Ectodermal cell (in vitro differentiated cells): ENCODE measurements at regions not wholly inside any gene's neighbourhood (a gene's known extent, or its start where the extent isn't known, plus 50 kb on each side); places are given as distances from the start of the nearest gene placed in this dataset.

ENCODE experiments used
- H3K27ac ChIP-seq: 2 replicates; pipeline ENCODE4 v1.7.0; 2013; ENCODE audit warnings: mild to moderate bottlenecking, low read depth, low read length; ENCODE audit not compliant: insufficient read depth, poor library complexity, severe bottlenecking
- H3K27me3 ChIP-seq: 2 replicates; pipeline ENCODE4 v1.7.0; 2013; ENCODE audit warnings: mild to moderate bottlenecking, low read length; ENCODE audit not compliant: insufficient read depth, control insufficient read depth, poor library complexity, severe bottlenecking
- H3K36me3 ChIP-seq: one replicate; pipeline ENCODE4 v1.7.0; 2013; ENCODE audit warnings: low read length; ENCODE audit not compliant: control insufficient read depth, insufficient read depth
- H3K4me1 ChIP-seq: one replicate; pipeline ENCODE4 v1.7.0; 2013; ENCODE audit warnings: low read length; ENCODE audit not compliant: control insufficient read depth, insufficient read depth
- H3K4me3 ChIP-seq: 2 replicates; pipeline ENCODE4 v1.7.0; 2013; ENCODE audit warnings: low read depth, low read length, control low read depth; ENCODE audit not compliant: insufficient read depth
- H3K9me3 ChIP-seq: 2 replicates; pipeline ENCODE4 v1.7.0; 2013; ENCODE audit warnings: mild to moderate bottlenecking, low read length, moderate library complexity; ENCODE audit not compliant: control insufficient read depth
- WGBS, 2 experiments: methylation state at CpG; one replicate each; pipeline ENCODE4 v1.1.7; 2013; ENCODE audit warnings: missing lambda C conversion rate in 2 of 2; 5-methylcytosine and 5-hydroxymethylcytosine counted together

DNA sequence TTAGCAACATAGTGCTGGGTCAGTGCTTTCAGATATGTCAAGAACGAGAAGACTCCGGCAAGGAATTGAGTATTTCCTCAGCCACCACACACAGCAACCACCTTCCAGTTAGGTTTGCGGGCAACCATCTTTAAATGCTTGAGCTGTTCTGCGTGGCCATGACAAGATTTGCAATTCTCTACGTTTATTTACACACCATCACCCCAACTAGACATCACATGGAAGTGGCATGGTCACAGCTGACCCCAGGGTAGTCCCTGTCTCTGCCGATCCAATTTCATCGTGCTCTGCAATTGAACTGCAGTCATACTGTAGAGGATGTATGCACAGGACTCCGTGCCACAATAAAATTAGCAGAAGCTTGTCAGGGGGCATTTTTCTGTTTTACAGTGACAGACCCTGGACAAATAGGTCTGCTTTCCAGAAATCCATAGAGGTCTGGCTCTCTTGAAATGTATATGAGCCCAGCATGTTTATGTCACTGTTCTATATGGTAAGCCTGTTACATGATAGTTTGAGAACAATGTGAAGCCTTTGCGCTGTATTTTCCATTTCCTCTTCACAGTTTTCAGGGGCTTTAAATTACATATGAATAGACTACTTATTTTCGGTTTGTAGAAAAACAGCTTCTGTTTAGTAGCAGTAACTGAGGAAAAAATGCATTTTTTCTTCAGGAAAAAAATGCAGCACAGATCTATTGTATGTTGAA is 605.2 kb downstream of the NR4A2 start:
- H3K27ac ChIP-seq = no peak overlapping the region
- H3K9me3 ChIP-seq = no peaks in the 10 kb centered on the region
- H3K36me3 ChIP-seq = no peaks in the 10 kb centered on the region
- no peak overlapping the region for H3K4me3 ChIP-seq
- 25 to 29% methylated on average over 9 to 10 of the region's 10 CpGs for WGBS, 2 experiments
- peaks cover 3% of the 10 kb centered on the region for H3K4me1 ChIP-seq
- no peaks in the 10 kb centered on the region for H3K27me3 ChIP-seq

DNA sequence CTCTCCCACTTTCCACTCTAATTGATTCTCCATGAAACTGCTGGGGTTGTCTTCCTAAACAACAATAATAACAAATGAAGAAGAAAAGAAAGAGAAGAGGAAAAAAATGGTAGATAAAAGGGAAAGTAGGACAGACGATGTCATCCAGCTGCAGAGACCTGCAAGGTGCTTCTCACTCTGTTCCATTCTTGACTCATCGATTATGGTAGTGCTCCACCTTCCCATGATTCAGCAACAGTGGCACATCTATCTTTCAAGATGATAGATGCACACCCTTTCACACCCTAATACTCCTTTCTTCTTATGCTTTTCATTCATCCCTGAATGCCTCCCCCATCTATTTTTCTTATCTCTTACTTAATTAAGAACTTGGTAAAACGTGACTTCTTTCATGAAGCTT is 610.2 kb downstream of the NR4A2 start:
- Histone ChIP-seq H3K36me3 (no peaks in the 10 kb centered on the region), H3K27me3 (no peaks in the 10 kb centered on the region), H3K9me3 (no peaks in the 10 kb centered on the region), H3K27ac (no peak overlapping the region), H3K4me3 (no peak overlapping the region), H3K4me1 (peaks cover 2% of the 10 kb centered on the region)
- WGBS, 2 experiments = 88 to 93% methylated on average over 3 of the region's 3 CpGs

DNA sequence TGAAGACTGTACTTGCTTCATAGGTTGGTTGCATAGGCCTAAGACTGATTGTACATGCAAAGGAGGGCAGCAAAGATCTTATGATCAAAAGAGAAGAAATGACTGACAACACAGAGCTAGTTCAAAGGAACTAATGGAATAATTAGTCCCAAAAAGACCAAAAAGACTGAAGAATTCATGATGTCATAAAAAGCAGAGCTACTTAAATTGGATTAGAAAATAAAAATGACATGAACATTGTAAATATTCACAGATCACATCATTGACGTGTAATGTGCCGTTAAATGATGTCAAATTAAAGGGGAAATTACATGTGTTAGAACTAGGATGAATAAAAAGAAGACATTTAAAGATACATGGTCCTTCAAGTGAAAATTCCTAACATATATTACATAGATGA is 616.8 kb downstream of the NR4A2 start:
- Histone ChIP-seq H3K27me3 (no peaks in the 10 kb centered on the region), H3K4me3 (no peak overlapping the region), H3K36me3 (no peaks in the 10 kb centered on the region), H3K27ac (no peak overlapping the region), H3K9me3 (no peaks in the 10 kb centered on the region), H3K4me1 (no peaks in the 10 kb centered on the region)
- 100% methylated on average over 2 of the region's 2 CpGs; no CpG with 5 or more reads in 1 of the 2 experiments for WGBS, 2 experiments

DNA sequence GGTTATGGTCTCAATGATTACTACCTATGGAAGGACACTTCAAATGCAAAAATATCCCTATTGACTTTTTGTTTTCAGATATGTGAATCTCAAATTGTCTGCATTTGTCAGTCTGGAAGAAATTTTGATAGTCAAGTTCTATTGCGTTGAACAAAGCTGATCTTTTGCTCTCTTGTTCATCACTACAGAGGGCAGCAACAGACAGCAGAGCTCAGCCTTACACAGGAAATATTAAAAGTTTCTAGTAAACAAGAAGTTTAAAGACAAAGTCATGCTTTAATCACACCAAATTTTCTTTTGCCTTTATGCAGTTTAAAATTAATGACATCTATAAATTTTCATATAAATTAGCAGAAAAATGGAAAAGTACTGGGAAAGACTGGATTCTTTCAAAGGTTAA is 617.5 kb downstream of the NR4A2 start:
- Histone ChIP-seq H3K36me3 (no peaks in the 10 kb centered on the region), H3K4me1 (no peaks in the 10 kb centered on the region), H3K27ac (no peak overlapping the region), H3K4me3 (no peak overlapping the region), H3K27me3 (no peaks in the 10 kb centered on the region), H3K9me3 (no peaks in the 10 kb centered on the region)
- 83 to 94% methylated on average over 1 of the region's 1 CpG for WGBS, 2 experiments

DNA sequence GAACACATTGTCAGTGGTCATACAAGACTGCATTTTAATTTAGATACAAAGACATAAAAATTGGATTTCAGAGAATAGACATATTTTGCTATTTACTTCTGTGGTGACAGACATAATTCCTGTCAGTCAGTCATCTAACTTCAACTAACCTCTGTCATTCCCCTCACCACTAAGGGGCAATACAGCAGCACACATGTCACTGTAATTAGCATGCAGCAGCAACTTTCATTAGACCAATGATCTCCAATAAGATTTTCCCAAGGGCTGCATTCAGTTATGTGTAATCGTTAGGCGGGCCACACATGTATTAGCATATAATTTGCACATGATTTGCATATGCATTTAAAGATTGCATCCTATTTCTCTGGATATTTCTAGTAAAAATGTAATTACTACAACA is 624.5 kb downstream of the NR4A2 start:
- no peaks in the 10 kb centered on the region for H3K36me3 ChIP-seq
- no peaks in the 10 kb centered on the region for H3K9me3 ChIP-seq
- H3K27me3 ChIP-seq = no peaks in the 10 kb centered on the region
- H3K4me3 ChIP-seq = no peak overlapping the region
- no peak overlapping the region for H3K27ac ChIP-seq
- no peaks in the 10 kb centered on the region for H3K4me1 ChIP-seq
- WGBS, 2 experiments = 91% methylated on average over 2 of the region's 2 CpGs; no CpG with 5 or more reads in 1 of the 2 experiments

DNA sequence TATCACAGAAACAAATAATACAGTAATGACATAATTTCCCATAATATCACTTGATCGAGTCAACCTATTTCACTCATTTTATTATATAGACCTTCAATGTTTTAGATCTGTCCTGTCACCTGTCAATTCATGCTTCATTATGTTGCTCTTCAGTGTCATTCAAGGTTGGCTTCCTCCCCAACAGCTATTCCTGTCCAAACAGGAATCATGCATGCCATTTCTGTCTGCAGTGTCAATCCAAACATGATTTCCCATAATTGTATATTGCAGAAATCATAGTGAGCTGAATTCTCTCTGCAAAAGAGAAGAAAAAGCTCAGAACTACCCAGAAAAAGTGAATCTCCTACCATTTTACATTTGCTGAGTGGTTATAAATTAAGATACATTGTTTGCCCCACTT is 628.6 kb downstream of the NR4A2 start:
- Histone ChIP-seq H3K27me3 (no peaks in the 10 kb centered on the region), H3K4me1 (no peaks in the 10 kb centered on the region), H3K9me3 (no peaks in the 10 kb centered on the region), H3K27ac (no peak overlapping the region), H3K36me3 (no peaks in the 10 kb centered on the region), H3K4me3 (no peak overlapping the region)
- 90 to 96% methylated on average over 1 of the region's 1 CpG for WGBS, 2 experiments

DNA sequence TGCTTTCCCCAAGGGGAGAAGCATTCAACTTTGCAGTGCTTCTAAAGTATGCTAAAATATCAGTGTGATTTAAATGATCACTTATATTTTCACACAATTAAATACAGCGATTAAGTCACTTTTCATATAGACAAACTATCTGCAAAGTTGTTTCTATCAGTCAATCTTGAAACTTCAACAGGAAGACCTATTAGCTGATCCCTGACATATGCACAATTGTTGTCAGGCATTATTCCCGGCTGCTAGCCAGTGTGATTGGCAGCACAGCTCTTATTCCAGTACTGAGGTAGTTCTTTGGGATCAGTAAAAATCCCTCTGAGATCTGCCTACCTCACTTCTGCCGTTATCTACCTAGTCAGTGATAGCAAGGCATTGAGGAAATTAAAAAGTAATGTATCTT is 629.5 kb downstream of the NR4A2 start:
- 89 to 91% methylated on average over 3 of the region's 3 CpGs for WGBS, 2 experiments
- Histone ChIP-seq H3K27me3 (no peaks in the 10 kb centered on the region), H3K4me1 (no peaks in the 10 kb centered on the region), H3K9me3 (no peaks in the 10 kb centered on the region), H3K36me3 (no peaks in the 10 kb centered on the region), H3K27ac (no peak overlapping the region), H3K4me3 (no peak overlapping the region)

DNA sequence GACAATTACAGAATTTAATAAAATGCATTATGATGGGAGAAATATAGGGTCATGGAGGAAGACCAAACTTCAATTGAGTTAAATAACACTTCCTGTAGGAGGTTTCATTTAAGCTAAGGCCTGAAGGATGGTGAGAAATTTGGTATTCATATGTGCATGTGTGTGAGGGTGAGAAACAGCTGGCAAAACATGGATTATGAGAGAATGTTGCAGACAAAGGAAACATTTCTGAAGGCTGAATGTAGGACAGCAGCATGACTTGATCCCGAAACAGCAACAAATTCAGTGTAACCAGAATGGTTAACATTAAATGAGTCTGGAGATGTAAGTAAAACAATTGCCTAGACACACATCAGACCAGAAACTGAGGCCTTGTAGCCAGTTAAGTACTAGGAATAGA is 630.8 kb downstream of the NR4A2 start:
- H3K4me3 ChIP-seq = no peak overlapping the region
- H3K4me1 ChIP-seq = no peaks in the 10 kb centered on the region
- WGBS, 2 experiments = 92 to 100% methylated on average over 1 of the region's 1 CpG
- H3K9me3 ChIP-seq = no peaks in the 10 kb centered on the region
- no peaks in the 10 kb centered on the region for H3K36me3 ChIP-seq
- no peaks in the 10 kb centered on the region for H3K27me3 ChIP-seq
- H3K27ac ChIP-seq = no peak overlapping the region

DNA sequence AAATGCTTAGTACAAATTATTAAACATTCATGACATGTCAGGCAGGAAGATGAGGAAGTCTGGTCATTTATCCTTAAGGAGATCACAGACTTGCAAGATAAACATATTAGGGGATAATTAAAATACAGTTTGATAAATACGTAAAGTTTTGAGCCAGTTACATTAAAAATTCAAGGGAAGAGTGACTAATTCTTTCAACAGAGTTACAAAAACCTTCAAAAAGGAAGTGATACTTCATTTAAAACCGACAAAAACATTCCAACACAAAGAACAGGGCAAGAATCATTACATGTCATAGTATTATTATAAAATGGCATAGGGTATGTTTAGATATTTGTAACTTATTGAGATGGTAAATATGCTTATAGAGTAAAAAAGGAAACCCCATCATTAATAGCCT is 636.0 kb downstream of the NR4A2 start:
- H3K27me3 ChIP-seq = no peaks in the 10 kb centered on the region
- no peaks in the 10 kb centered on the region for H3K4me1 ChIP-seq
- no peak overlapping the region for H3K27ac ChIP-seq
- H3K4me3 ChIP-seq = no peak overlapping the region
- 100% methylated on average over 1 of the region's 2 CpGs; no CpG with 5 or more reads in 1 of the 2 experiments for WGBS, 2 experiments
- H3K9me3 ChIP-seq = no peaks in the 10 kb centered on the region
- no peaks in the 10 kb centered on the region for H3K36me3 ChIP-seq

DNA sequence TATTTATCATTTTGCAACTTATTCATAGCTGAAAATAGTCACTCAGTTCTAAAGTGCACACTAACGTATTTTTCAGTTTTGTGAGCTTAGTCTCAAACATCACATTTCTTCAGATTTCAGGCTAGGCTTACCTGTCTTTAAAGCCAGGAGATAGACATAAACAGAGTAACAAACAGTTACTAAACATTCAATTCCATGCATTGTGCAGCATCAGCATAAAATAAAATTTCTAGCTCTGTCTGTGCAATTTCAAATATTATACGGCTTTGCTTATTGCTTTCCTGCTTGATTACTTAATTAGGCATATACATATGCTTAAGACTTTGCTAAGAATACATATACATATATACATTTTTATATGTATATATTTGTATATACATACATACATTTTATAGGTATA is 637.0 kb downstream of the NR4A2 start:
- 91 to 95% methylated on average over 1 to 2 of the region's 2 CpGs for WGBS, 2 experiments
- no peaks in the 10 kb centered on the region for H3K27me3 ChIP-seq
- H3K4me1 ChIP-seq = no peaks in the 10 kb centered on the region
- no peak overlapping the region for H3K27ac ChIP-seq
- H3K36me3 ChIP-seq = no peaks in the 10 kb centered on the region
- H3K4me3 ChIP-seq = no peak overlapping the region
- H3K9me3 ChIP-seq = no peaks in the 10 kb centered on the region

DNA sequence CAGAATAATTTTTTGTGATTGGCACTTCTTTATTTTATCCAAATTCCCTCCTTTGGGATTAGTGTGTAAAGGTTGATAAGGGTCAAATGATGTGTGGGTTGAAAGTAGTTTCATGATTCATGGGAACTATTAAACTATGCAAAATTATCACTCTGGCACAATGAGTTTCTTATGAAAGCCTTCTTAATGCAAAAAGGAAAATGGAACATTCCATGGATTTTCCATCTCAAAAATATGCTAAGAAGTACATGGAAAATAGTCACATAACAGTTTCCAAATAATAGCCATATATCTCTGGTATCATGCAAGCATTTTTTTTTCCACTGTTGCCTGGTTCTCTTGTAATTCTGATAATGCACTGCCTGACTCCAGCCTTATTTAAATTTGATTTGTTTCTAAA is 639.7 kb downstream of the NR4A2 start:
- Histone ChIP-seq H3K4me1 (no peaks in the 10 kb centered on the region), H3K27ac (no peak overlapping the region), H3K9me3 (no peaks in the 10 kb centered on the region), H3K27me3 (no peaks in the 10 kb centered on the region), H3K36me3 (no peaks in the 10 kb centered on the region), H3K4me3 (no peak overlapping the region)
